Myocyte (in vitro differentiated cells): ENCODE measurements at regions not wholly inside any gene's neighbourhood (a gene's known extent, or its start where the extent isn't known, plus 50 kb on each side); places are given as distances from the start of the nearest gene placed in this dataset.

ENCODE experiments used
- DNase-seq: peaks from one replicate; pipeline ENCODE4 v3.0.0-alpha.2; 2012; ENCODE audit warnings: low read depth

GRCh38 chr22:47954107-47954506 is 1191.7 kb downstream of the TBC1D22A start:
- DNase-seq = no peak

- DNase-seq = no peak
These were observed 1182.5 kb downstream of the TBC1D22A start for GRCh38 chr22:47944941-47945340.

- no peak for DNase-seq
These were observed 1181.6 kb downstream of the TBC1D22A start for GRCh38 chr22:47943729-47944700.

- DNase-seq = no peak
These were observed 1177.8 kb downstream of the TBC1D22A start for GRCh38 chr22:47940211-47940610.

- no peak for DNase-seq
These were observed 1171.4 kb downstream of the TBC1D22A start for GRCh38 chr22:47933891-47934290.

GRCh38 chr22:47933226-47933625 is 1170.8 kb downstream of the TBC1D22A start:
- DNase-seq = no peak

GRCh38 chr22:47929646-47930185 is 1167.3 kb downstream of the TBC1D22A start:
- no peak for DNase-seq

- DNase-seq = no peak
These were observed 1166.6 kb downstream of the TBC1D22A start for GRCh38 chr22:47929073-47929472.

GRCh38 chr22:47928631-47929030 is 1166.2 kb downstream of the TBC1D22A start:
- DNase-seq = no peak

- DNase-seq = no peak
These were observed 1165.3 kb downstream of the TBC1D22A start for GRCh38 chr22:47927648-47928210.

GRCh38 chr22:47923011-47923427 is 1160.6 kb downstream of the TBC1D22A start:
- DNase-seq = no peak

GRCh38 chr22:47921906-47922305 is 1159.5 kb downstream of the TBC1D22A start:
- no peak for DNase-seq

- no peak for DNase-seq
These were observed 1158.0 kb downstream of the TBC1D22A start for GRCh38 chr22:47920380-47920959.

- DNase-seq = no peak
These were observed 1157.4 kb downstream of the TBC1D22A start for GRCh38 chr22:47919893-47920292.

- DNase-seq = no peak
These were observed 1156.6 kb downstream of the TBC1D22A start for GRCh38 chr22:47919001-47919441.

GRCh38 chr22:47918276-47918921 is 1155.9 kb downstream of the TBC1D22A start:
- no peak for DNase-seq

GRCh38 chr22:47914481-47915097 is 1152.1 kb downstream of the TBC1D22A start:
- DNase-seq = no peak

GRCh38 chr22:47902646-47903180 is 1140.3 kb downstream of the TBC1D22A start:
- no peak for DNase-seq

GRCh38 chr22:47901911-47902310 is 1139.5 kb downstream of the TBC1D22A start:
- no peak for DNase-seq

- no peak for DNase-seq
These were observed 1137.4 kb downstream of the TBC1D22A start for GRCh38 chr22:47899894-47900293.

GRCh38 chr22:47898946-47899345 is 1136.5 kb downstream of the TBC1D22A start:
- DNase-seq = no peak
